MM.1S (cell line): ENCODE measurements at regions not wholly inside any gene's neighbourhood (a gene's known extent, or its start where the extent isn't known, plus 50 kb on each side); places are given as distances from the start of the nearest gene placed in this dataset.

Experiments used
- CTCF ChIP-seq: fragments of 300-600 bp; sonication (generic); IDR thresholded peaks from 2 replicates; pipeline ENCODE4 v1.5.1; 2016; ENCODE audit warnings: antibody characterized with exemption, low read length, mixed read lengths
- EZH2 ChIP-seq: fragments of 300-600 bp; sonication (generic); optimal IDR thresholded peaks from 2 replicates; pipeline ENCODE3; 2017; ENCODE audit warnings: low read depth, mild to moderate bottlenecking, antibody characterized with exemption, low read length, mixed read lengths

GRCh38 chr17:34826332-34826731 is 134.9 kb downstream of the CCT6B start:
- TF ChIP-seq CTCF (no peak), EZH2 (no peak)
